ENCODE measurements at regions not wholly inside any gene's neighbourhood (a gene's known extent, or its start where the extent isn't known, plus 50 kb on each side); places are given as distances from the start of the nearest gene placed in this dataset.

GRCh38 chr2:38214209-38214717 is 138.3 kb upstream of the CYP1B1 start:
- TF ChIP-seq EZH2 (IDR thresholded peaks at IDR 0.05; ENCODE audit: insufficient read depth, poor library complexity, severe bottlenecking) (no peak), EZH2phosphoT487 (IDR thresholded peaks at IDR 0.05; ENCODE audit: insufficient read depth, low read depth) (no peak)
